Pancreas (tissue), 10 donors: ENCODE measurements at regions not wholly inside any gene's neighbourhood (a gene's known extent, or its start where the extent isn't known, plus 50 kb on each side); places are given as distances from the start of the nearest gene placed in this dataset.
A peak's percentile ranks its signal among the peaks of the same experiment; 100 is the strongest.

Experiments
- ATAC-seq, 4 donors: fragments of 200-7000 bp; cut with Tn5 transposase; one replicate each; pipeline versions ENCODE4 v1.8.0 to v1.9.1; 2020; ENCODE audit warnings: mild to moderate bottlenecking in 4 of 4, moderate library complexity in 4 of 4
- DNase-seq, 6 donors: peaks; one replicate each; pipeline ENCODE4 v3.0.0-alpha.2; 2020
- FAIRE-seq: peaks from 2 replicates; lab custom pipeline; 2012; peaks lifted over from hg19 to GRCh38; lab: Jason Lieb, UNC
- H3K27ac ChIP-seq, 4 donors: fragments of 200-600 bp; sonication (generic); 1 replicate in 3 of 4; 2 replicates in 1 of 4; pipeline versions ENCODE4 v1.5.0 to v1.8.0; 2020
- H3K27me3 ChIP-seq, 4 donors: fragments of 200-600 bp; one replicate each; pipeline ENCODE4 v1.8.0; 2021
- H3K36me3 ChIP-seq, 3 donors: fragments of 200-600 bp; sonication (generic) in 1 of 3; one replicate each; pipeline versions ENCODE4 v1.5.0 to v1.8.0; 2020 to 2021
- H3K4me1 ChIP-seq, 3 donors: fragments of 200-600 bp; one replicate each; pipeline ENCODE4 v1.8.0; 2021
- H3K4me3 ChIP-seq, 4 donors: fragments of 200-600 bp; sonication (generic) in 2 of 4; one replicate each; pipeline versions ENCODE4 v1.5.0 to v1.8.0; 2020 to 2021
- H3K9me3 ChIP-seq, 4 donors: fragments of 200-600 bp; one replicate each; pipeline ENCODE4 v1.8.0; 2021
- CTCF ChIP-seq, 4 donors: fragments of 200-600 bp; sonication (generic) in 3 of 4; IDR thresholded peaks; one replicate each; pipeline versions ENCODE4 v1.5.0 to v1.8.0; 2021; ENCODE audit warnings: antibody characterized with exemption in 4 of 4
- WGBS, 2 donors: extraction: QIAGEN DNeasy Blood & Tissue Kit; methylation state at CpG; one replicate each; pipeline ENCODE4 v1.1.7; 2013; 5-methylcytosine and 5-hydroxymethylcytosine counted together
- intact Hi-C, 3 donors: fragments of 100-400 bp; cut with DNase I; formaldehyde crosslinking; loops; one replicate each; pipeline versions ENCODE4 v1.11.1 to v1.14.2; 2022
- donor health status: healthy with polysubstance abuse.
- donor health status: DM: no; HTN: no; CAD: no; lungs with moderate emphysema.
- donor health status: DM: no; HTN: no; CAD: no.
- donor health status: control.
- donor health status: control.
- donor health status: Bipolar disorder and iron deficiency.
- donor health status: DM: yes; HTN: yes; CAD: no.
- donor health status: DM: no; HTN: no; CAD: no.
- donor health status: DM: no; HTN: no; CAD: no.
- donor health status: DM: yes; HTN: yes; CAD: no.

GRCh38 chr21:41677671-41678015 is 89.2 kb downstream of the RIPK4 start:
- Histone ChIP-seq H3K9me3 (no peaks in the 10 kb centered on the region), H3K27ac (peak overlapping the region; percentile 94 to 99 (median 98)), H3K4me3 (no peak overlapping the region), H3K36me3 (no peaks in the 10 kb centered on the region), H3K4me1 (peaks cover 37 to 52% (median 39%) of the 10 kb centered on the region in 3 donors), H3K27me3 (no peaks in the 10 kb centered on the region)
- WGBS, 2 donors: 25 to 30% methylated on average over 8 of the region's 8 CpGs
- no peak for TF ChIP-seq CTCF (IDR thresholded peaks at IDR 0.05)
- intact Hi-C loops: no loop called here
- DNase-seq (peak in 3 of 6 donors; percentile 43 to 58 (median 58)), ATAC-seq (peak; percentile 10 to 33 (median 29)), FAIRE-seq (no peak)

- no peaks in the 10 kb centered on the region for H3K9me3 ChIP-seq
- no peaks in the 10 kb centered on the region for H3K27me3 ChIP-seq
- FAIRE-seq (no peak), DNase-seq (no peak), ATAC-seq (no peak)
- H3K27ac ChIP-seq: peak overlapping the region in 1 of 4 donors; percentile 99
- peaks cover 32 to 47% (median 39%) of the 10 kb centered on the region in 3 donors for H3K4me1 ChIP-seq
- WGBS, 2 donors: 95% methylated on average over 3 of the region's 3 CpGs
- intact Hi-C loops: no loop called here
- H3K36me3 ChIP-seq: no peaks in the 10 kb centered on the region
- H3K4me3 ChIP-seq: no peak overlapping the region
- no peak for TF ChIP-seq CTCF (IDR thresholded peaks at IDR 0.05)
These were observed 90.7 kb downstream of the RIPK4 start for GRCh38 chr21:41676198-41676597.

- no peaks in the 10 kb centered on the region for H3K36me3 ChIP-seq
- FAIRE-seq: no peak
- no peaks in the 10 kb centered on the region for H3K9me3 ChIP-seq
- H3K27ac ChIP-seq: no peak overlapping the region
- DNase-seq: no peak
- H3K27me3 ChIP-seq: no peaks in the 10 kb centered on the region
- WGBS, 2 donors: 70 to 84% methylated on average over 6 of the region's 6 CpGs
- H3K4me1 ChIP-seq: peaks cover 26 to 42% (median 34%) of the 10 kb centered on the region in 3 donors
- ATAC-seq: no peak
- no peak for TF ChIP-seq CTCF (IDR thresholded peaks at IDR 0.05)
- intact Hi-C loops: no loop called here
- H3K4me3 ChIP-seq: no peak overlapping the region
These were observed 91.3 kb downstream of the RIPK4 start for GRCh38 chr21:41675574-41675973.

- FAIRE-seq (no peak), ATAC-seq (no peak), DNase-seq (no peak)
- Histone ChIP-seq H3K4me1 (peaks cover 14 to 36% (median 29%) of the 10 kb centered on the region in 3 donors), H3K27me3 (no peaks in the 10 kb centered on the region), H3K36me3 (no peaks in the 10 kb centered on the region), H3K9me3 (no peaks in the 10 kb centered on the region), H3K4me3 (no peak overlapping the region), H3K27ac (peak overlapping the region in 3 of 4 donors; percentile 73 to 84 (median 81))
- no peak for TF ChIP-seq CTCF (IDR thresholded peaks at IDR 0.05)
- intact Hi-C loops: loop anchor here in 1 of 3 donors (5.0 kb wide), 1 partner anchor 98 kb away; no protein-coding TSS in a partner anchor
- 62 to 63% methylated on average over 6 of the region's 6 CpGs for WGBS, 2 donors
These were observed 92.5 kb downstream of the RIPK4 start for GRCh38 chr21:41674402-41674801.

- Histone ChIP-seq H3K27ac (peak overlapping the region; percentile 69 to 84 (median 77)), H3K27me3 (no peaks in the 10 kb centered on the region), H3K9me3 (no peaks in the 10 kb centered on the region), H3K4me1 (peaks cover 10 to 32% (median 25%) of the 10 kb centered on the region in 3 donors), H3K4me3 (peak overlapping the region in 1 of 4 donors; percentile 1), H3K36me3 (no peaks in the 10 kb centered on the region)
- intact Hi-C loops: loop anchor here in 1 of 3 donors (5.0 kb wide), 1 partner anchor 99 kb away; no protein-coding TSS in a partner anchor
- ATAC-seq (peak; percentile 31 to 64 (median 56)), DNase-seq (peak; percentile 39 to 84 (median 77)), FAIRE-seq (no peak)
- 18 to 22% methylated on average over 13 of the region's 13 CpGs for WGBS, 2 donors
- TF ChIP-seq CTCF (IDR thresholded peaks at IDR 0.05): no peak
These were observed 93.1 kb downstream of the RIPK4 start for GRCh38 chr21:41673596-41674335.
